ENCODE measurements at regions not wholly inside any gene's neighbourhood (a gene's known extent, or its start where the extent isn't known, plus 50 kb on each side); places are given as distances from the start of the nearest gene placed in this dataset.

DNA sequence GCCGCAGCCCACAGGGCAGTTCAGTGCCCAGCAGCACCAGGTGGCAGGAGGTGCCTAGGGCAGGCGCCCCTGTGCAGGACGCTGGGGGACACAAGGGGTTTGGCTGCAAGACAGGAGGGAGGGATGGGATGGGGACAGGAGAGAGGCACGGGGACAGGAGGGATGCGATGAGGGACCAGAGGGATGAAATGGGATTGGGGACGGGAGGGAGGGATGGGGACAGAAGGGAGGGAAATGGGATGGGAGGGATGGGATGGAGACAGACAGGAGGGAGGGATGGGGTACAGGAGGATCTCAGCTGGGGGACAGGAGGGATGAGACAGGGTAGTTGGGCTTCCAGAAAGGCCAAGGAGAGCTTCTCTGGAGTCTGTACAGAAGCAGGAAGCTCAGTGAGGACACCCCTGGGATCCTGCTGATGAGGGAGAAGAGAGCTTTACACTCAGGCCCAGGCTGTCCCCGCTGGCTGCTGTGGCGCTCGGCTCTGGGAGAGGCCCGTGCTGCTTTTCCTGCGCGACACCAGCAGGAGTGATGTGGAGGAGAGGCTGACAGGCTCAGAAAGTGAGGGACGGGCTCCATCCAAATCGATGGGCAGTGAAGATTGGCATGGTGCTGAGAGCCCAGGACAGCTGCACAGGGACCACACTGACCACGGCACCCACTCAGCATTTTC lies 400.8 kb downstream of the SMOC2 start:
- TF ChIP-seq CTCF (IDR thresholded peaks at IDR 0.05) = no peak
- TF ChIP-seq POLR2A (IDR thresholded peaks at IDR 0.05) = no peak
